CD4-positive, alpha-beta memory T cell (primary cell): ENCODE measurements at regions not wholly inside any gene's neighbourhood (a gene's known extent, or its start where the extent isn't known, plus 50 kb on each side); places are given as distances from the start of the nearest gene placed in this dataset.

Experiments used
- CTCF ChIA-PET: fragments of 350-600 bp; sonication (Branson Sonifier 250); formaldehyde crosslinking; loops from one replicate; lab custom pipeline; 2021; ENCODE audit warnings: inconsistent platforms; ENCODE audit not compliant: partially characterized antibody; lab: Charles Lee
- POLR2A ChIA-PET: fragments of 350-600 bp; sonication (Branson Sonifier 250); formaldehyde crosslinking; loops from one replicate; lab custom pipeline; 2021; ENCODE audit not compliant: partially characterized antibody; lab: Charles Lee
- DNase-seq, 5 donors: peaks; one replicate each; pipeline versions ENCODE4 v3.0.0 to v3.0.0-alpha.2; 2020 to 2022; ENCODE audit warnings: mixed read lengths in 1 of 5
- H3K27ac ChIP-seq: one replicate; pipeline ENCODE4 v1.7.0; 2013; ENCODE audit warnings: low read depth, low read length
- H3K27me3 ChIP-seq: 2 replicates; pipeline ENCODE4 v1.7.0; 2013; ENCODE audit warnings: mild to moderate bottlenecking, low read length, moderate library complexity; ENCODE audit not compliant: insufficient read depth
- H3K36me3 ChIP-seq: 2 replicates; pipeline ENCODE4 v1.7.0; 2013; ENCODE audit warnings: mild to moderate bottlenecking, low read length, moderate library complexity; ENCODE audit not compliant: insufficient read depth
- H3K4me1 ChIP-seq: 2 replicates; pipeline ENCODE4 v1.7.0; 2013; ENCODE audit warnings: mild to moderate bottlenecking, low read length, moderate library complexity; ENCODE audit not compliant: insufficient read depth
- H3K4me3 ChIP-seq, 2 donors: one replicate each; pipeline ENCODE4 v1.7.0; 2013; ENCODE audit warnings: low read length in 2 of 2, mild to moderate bottlenecking in 1 of 2
- H3K9me3 ChIP-seq, 2 donors: one replicate each; pipeline ENCODE4 v1.7.0; 2013; ENCODE audit warnings: low read length in 2 of 2, control low read depth in 1 of 2; ENCODE audit not compliant: control insufficient read depth in 1 of 2
- H3K27ac Mint-ChIP-seq, 7 donors: one replicate each; pipeline ENCODE4 v1.8.0; 2020 to 2021; ENCODE audit warnings: mixed read lengths in 7 of 7, mild to moderate bottlenecking in 6 of 7, inconsistent platforms in 3 of 7, moderate library complexity in 3 of 7
- H3K27me3 Mint-ChIP-seq, 2 donors: one replicate each; pipeline ENCODE4 v1.8.0; 2020 to 2021; ENCODE audit warnings: mixed read lengths in 2 of 2
- H3K36me3 Mint-ChIP-seq, 2 donors: one replicate each; pipeline ENCODE4 v1.8.0; 2020 to 2021; ENCODE audit warnings: mixed read lengths in 2 of 2, inconsistent platforms in 1 of 2, mild to moderate bottlenecking in 1 of 2
- H3K4me1 Mint-ChIP-seq, 4 donors: one replicate each; pipeline ENCODE4 v1.8.0; 2020 to 2021; ENCODE audit warnings: mixed read lengths in 4 of 4, mild to moderate bottlenecking in 1 of 4
- H3K4me3 Mint-ChIP-seq, 8 donors: one replicate each; pipeline ENCODE4 v1.8.0; 2020 to 2021; ENCODE audit warnings: mixed read lengths in 8 of 8, mild to moderate bottlenecking in 7 of 8, moderate library complexity in 6 of 8, inconsistent platforms in 3 of 8
- H3K9me3 Mint-ChIP-seq, 8 donors: one replicate each; pipeline ENCODE4 v1.8.0; 2020 to 2021; ENCODE audit warnings: mixed read lengths in 8 of 8, mild to moderate bottlenecking in 5 of 8, inconsistent platforms in 3 of 8, moderate library complexity in 1 of 8
- intact Hi-C: fragments of 100-400 bp; cut with micrococcal nuclease; formaldehyde crosslinking; loops from one replicate; pipeline ENCODE4 v1.15.1; 2023

DNA sequence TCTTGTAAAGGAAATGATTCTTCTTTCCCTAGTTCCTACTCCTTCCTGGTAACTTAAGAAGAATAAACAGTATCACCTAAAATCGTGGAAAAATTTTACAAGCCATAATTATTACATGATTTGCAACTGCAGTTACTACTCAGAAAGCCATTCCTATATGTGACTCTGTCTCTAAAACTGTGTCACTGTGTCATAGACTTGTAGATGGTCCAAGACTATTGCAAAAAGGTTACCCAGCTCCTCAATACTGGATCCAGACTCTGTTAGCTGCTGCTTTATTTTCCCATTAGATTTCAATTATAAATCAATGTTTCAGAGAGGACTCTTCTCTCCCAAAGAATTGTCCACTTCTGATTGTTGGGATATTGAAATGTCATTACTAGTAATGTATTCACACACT lies 142.1 kb upstream of the STMND1 start:
- Histone ChIP-seq H3K36me3 (no peaks in the 10 kb centered on the region), H3K9me3 (no peaks in the 10 kb centered on the region), H3K27me3 (no peaks in the 10 kb centered on the region), H3K4me3 (no peak overlapping the region), H3K4me1 (peaks cover 18% of the 10 kb centered on the region), H3K27ac (no peak overlapping the region)
- CTCF ChIA-PET, result no interaction called here
- DNase-seq, result no peak
- Mint-ChIP-seq H3K4me1 (peaks cover 10 to 14% (median 11%) of the 10 kb centered on the region in 4 donors), H3K4me3 (no peak overlapping the region), H3K27ac (no peak overlapping the region), H3K27me3 (peaks cover 5 to 11% of the 10 kb centered on the region in 2 donors), H3K36me3 (no peaks in the 10 kb centered on the region), H3K9me3 (no peaks in the 10 kb centered on the region)
- intact Hi-C loops, result loop anchor here (5.0 kb wide), 1 partner anchor 627 kb away; no protein-coding TSS in a partner anchor
- POLR2A ChIA-PET, result no interaction called here

DNA sequence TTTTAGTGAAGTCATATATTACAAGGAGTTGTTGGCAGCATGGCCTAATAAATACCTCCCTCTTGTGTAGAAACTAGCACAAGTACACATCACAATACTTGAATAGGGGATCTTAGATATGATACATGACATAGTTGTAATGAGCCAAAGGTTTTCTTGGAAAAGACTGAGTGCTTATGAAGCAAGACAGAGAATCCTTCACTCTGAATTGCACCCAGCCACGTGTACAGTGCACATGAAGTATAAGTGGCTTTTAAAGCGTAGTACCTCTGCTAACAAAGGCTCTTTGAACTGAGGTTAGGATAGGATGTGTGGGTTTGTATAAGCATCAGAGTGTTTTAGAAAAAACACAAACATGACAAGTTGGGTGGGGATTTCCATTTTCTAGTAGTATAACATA lies 145.5 kb upstream of the STMND1 start:
- H3K27ac Mint-ChIP-seq, result peak overlapping the region in 2 of 7 donors; percentile 18 to 77
- Histone ChIP-seq H3K36me3 (no peaks in the 10 kb centered on the region), H3K4me1 (peaks cover 15% of the 10 kb centered on the region), H3K27me3 (no peaks in the 10 kb centered on the region), H3K27ac (no peak overlapping the region), H3K9me3 (no peaks in the 10 kb centered on the region), H3K4me3 (no peak overlapping the region)
- DNase-seq, result peak in 4 of 5 donors; percentile 14 to 59 (median 26)
- ChIA-PET POLR2A (no interaction called here), CTCF (interaction anchor here (1.0 kb wide), 1 partner anchor 10 kb away, joined by 4 read pairs; no protein-coding TSS in a partner anchor)
- H3K4me3 Mint-ChIP-seq, result peak overlapping the region in 1 of 8 donors; percentile 14
- peaks cover 8 to 12% (median 10%) of the 10 kb centered on the region in 4 donors for H3K4me1 Mint-ChIP-seq
- intact Hi-C loops, result no loop called here
- no peaks in the 10 kb centered on the region for H3K9me3 Mint-ChIP-seq
- no peaks in the 10 kb centered on the region for H3K36me3 Mint-ChIP-seq
- H3K27me3 Mint-ChIP-seq, result peaks cover 7 to 14% of the 10 kb centered on the region in 2 donors

DNA sequence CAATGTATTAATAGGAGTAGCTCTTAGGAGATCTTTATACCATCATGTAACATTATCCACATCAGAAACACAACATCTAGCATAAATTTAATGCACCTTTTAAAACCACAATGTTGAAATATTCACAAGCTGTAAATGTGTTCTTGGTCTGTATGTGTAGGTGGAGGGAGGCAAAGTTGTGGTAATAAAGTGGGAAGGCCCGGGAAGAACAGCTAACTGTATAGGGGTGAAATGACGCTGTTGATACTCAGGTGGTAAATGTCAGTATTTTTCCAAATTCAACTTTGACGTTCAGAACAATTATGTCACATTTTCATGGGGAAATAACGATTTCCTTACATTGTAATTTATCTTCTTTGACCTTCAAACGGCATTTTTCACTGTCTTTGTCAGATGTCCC lies 146.0 kb upstream of the STMND1 start:
- no peaks in the 10 kb centered on the region for H3K9me3 ChIP-seq
- intact Hi-C loops, result no loop called here
- H3K4me1 Mint-ChIP-seq, result peaks cover 8 to 12% (median 10%) of the 10 kb centered on the region in 4 donors
- H3K27me3 ChIP-seq, result no peaks in the 10 kb centered on the region
- CTCF ChIA-PET, result interaction anchor here (1.0 to 1.4 kb wide), 3 partner anchors 9 to 185 kb away, joined by 3 to 8 read pairs (median 4); no protein-coding TSS in a partner anchor
- peak overlapping the region in 1 of 8 donors; percentile 14 for H3K4me3 Mint-ChIP-seq
- peaks cover 15% of the 10 kb centered on the region for H3K4me1 ChIP-seq
- no peaks in the 10 kb centered on the region for H3K36me3 ChIP-seq
- H3K27me3 Mint-ChIP-seq, result peaks cover 7 to 12% of the 10 kb centered on the region in 2 donors
- DNase-seq, result no peak
- no peak overlapping the region for H3K4me3 ChIP-seq
- no peak overlapping the region for H3K27ac ChIP-seq
- peak overlapping the region in 3 of 7 donors; percentile 18 to 77 (median 45) for H3K27ac Mint-ChIP-seq
- no peaks in the 10 kb centered on the region for H3K36me3 Mint-ChIP-seq
- POLR2A ChIA-PET, result no interaction called here
- H3K9me3 Mint-ChIP-seq, result no peaks in the 10 kb centered on the region

DNA sequence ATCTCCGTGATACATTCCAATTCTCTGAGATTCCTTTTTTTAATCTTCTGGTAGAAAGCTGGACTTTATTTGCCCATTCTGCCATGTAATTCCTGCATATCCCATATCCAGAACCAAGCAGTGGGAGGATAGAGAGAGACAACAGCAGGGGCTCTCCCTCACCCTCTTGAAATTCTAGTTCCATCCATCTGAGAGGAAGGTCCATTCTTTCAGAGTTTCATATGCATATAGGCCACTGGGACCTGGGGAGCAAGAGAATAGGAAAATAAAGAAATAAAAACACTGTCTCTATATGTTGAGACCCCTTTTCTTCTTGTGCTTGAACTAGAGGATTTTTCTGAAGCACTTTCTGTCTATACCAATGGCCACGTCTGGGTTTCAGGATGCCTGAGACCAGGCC lies 147.9 kb upstream of the STMND1 start:
- Histone ChIP-seq H3K27me3 (no peaks in the 10 kb centered on the region), H3K4me1 (peaks cover 15% of the 10 kb centered on the region), H3K9me3 (no peaks in the 10 kb centered on the region), H3K4me3 (no peak overlapping the region), H3K36me3 (no peaks in the 10 kb centered on the region), H3K27ac (no peak overlapping the region)
- DNase-seq, result no peak
- H3K27ac Mint-ChIP-seq, result no peak overlapping the region
- H3K4me1 Mint-ChIP-seq, result peaks cover 8 to 12% (median 10%) of the 10 kb centered on the region in 4 donors
- H3K27me3 Mint-ChIP-seq, result peaks cover 7 to 12% of the 10 kb centered on the region in 2 donors
- intact Hi-C loops, result no loop called here
- H3K4me3 Mint-ChIP-seq, result no peak overlapping the region
- POLR2A ChIA-PET, result no interaction called here
- peaks cover 0 to under 1% (median 0%) of the 10 kb centered on the region in 8 donors for H3K9me3 Mint-ChIP-seq
- H3K36me3 Mint-ChIP-seq, result no peaks in the 10 kb centered on the region
- CTCF ChIA-PET, result interaction anchor here (1.6 kb wide), 1 partner anchor 11 kb away, joined by 3 read pairs; no protein-coding TSS in a partner anchor

DNA sequence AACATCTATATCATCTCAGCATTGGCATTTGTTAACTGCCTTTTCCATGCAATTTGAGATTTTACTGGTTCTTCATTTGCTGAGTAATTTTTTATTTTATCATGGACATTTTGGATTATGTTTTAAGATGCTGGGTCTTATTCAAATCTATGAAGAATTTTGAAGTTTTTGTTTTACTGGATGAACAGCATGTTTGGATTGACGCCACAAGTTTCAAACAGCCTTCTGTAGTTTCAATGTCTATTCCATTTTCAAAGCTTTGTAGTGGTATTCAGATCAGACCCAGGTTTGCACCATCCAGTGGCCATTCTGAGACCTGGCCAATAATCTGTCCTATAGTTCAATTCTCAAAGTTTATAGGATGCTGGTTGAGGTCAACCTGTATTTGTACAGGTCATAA lies 148.4 kb upstream of the STMND1 start:
- peaks cover 8 to 12% (median 11%) of the 10 kb centered on the region in 4 donors for H3K4me1 Mint-ChIP-seq
- no peak for DNase-seq
- intact Hi-C loops, result no loop called here
- Histone ChIP-seq H3K27me3 (no peaks in the 10 kb centered on the region), H3K4me1 (peaks cover 15% of the 10 kb centered on the region), H3K9me3 (no peaks in the 10 kb centered on the region), H3K36me3 (no peaks in the 10 kb centered on the region), H3K27ac (no peak overlapping the region), H3K4me3 (no peak overlapping the region)
- ChIA-PET POLR2A (no interaction called here), CTCF (interaction anchor here (1.6 kb wide), 1 partner anchor 12 kb away, joined by 3 read pairs; no protein-coding TSS in a partner anchor)
- H3K4me3 Mint-ChIP-seq, result no peak overlapping the region
- peaks cover 0 to 2% (median 0%) of the 10 kb centered on the region in 8 donors for H3K9me3 Mint-ChIP-seq
- no peak overlapping the region for H3K27ac Mint-ChIP-seq
- H3K36me3 Mint-ChIP-seq, result no peaks in the 10 kb centered on the region
- H3K27me3 Mint-ChIP-seq, result peaks cover 7 to 12% of the 10 kb centered on the region in 2 donors

DNA sequence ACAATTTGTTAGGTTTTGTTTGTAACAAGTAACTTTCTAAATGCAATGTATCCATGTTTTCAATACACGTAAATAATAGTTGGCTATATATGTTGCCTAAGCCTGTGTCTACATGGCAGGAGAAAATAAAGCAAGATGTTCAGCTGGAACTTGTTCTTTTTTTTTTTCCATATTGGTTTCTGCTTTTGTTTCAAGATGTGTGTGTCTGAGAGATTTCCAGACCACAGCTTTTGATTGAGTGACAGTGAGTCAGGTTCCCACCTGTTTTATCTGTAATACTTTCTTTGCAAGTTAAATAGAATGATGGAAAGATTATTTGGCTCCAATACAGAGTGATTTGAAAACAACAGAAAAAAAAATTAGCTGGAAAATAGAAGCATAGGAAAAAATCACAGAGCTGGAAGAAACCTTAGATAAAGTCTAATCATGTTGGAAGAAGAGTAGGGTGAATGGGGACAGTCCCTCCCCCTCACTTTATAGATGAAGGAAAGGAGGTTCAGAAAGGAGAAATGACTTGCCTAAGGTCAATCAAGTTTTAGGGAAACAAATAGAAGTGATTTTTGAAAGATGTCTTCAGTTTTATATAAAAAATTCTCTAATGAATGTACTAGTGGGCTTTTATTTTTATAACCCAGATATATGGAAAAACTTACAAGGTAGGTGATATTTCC lies 150.9 kb upstream of the STMND1 start:
- Mint-ChIP-seq H3K4me3 (no peak overlapping the region), H3K36me3 (no peaks in the 10 kb centered on the region), H3K9me3 (peaks cover 0 to 2% (median 0%) of the 10 kb centered on the region in 8 donors), H3K4me1 (peaks cover 3 to 17% (median 10%) of the 10 kb centered on the region in 4 donors), H3K27me3 (peaks cover 6 to 15% of the 10 kb centered on the region in 2 donors), H3K27ac (no peak overlapping the region)
- no peaks in the 10 kb centered on the region for H3K27me3 ChIP-seq
- intact Hi-C loops, result no loop called here
- ChIA-PET CTCF (interaction anchor here (1.4 to 1.5 kb wide), 3 partner anchors 16 to 58 kb away, joined by 3 to 9 read pairs (median 3); no protein-coding TSS in a partner anchor), POLR2A (no interaction called here)
- DNase-seq, result no peak
- no peaks in the 10 kb centered on the region for H3K36me3 ChIP-seq
- H3K4me3 ChIP-seq, result no peak overlapping the region
- H3K4me1 ChIP-seq, result peaks cover 14% of the 10 kb centered on the region
- H3K9me3 ChIP-seq, result no peaks in the 10 kb centered on the region
- H3K27ac ChIP-seq, result no peak overlapping the region

DNA sequence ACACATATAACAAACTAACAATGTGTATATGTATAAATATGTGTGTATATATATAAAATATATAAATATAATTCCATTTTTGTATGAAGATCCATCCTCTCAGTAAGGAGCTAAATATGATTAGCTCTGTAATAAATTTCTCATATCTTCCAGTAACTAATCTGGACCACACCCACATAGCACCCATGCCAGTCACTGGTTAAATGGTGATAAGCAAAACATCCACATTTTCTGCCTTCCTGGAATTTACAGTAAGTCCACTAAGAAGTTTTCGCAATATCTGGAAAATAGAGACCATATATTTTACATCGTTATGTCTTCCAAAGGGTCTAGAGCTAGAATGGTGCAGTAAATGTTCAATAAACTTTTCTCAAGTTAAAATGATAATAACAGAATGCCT lies 151.5 kb upstream of the STMND1 start:
- intact Hi-C loops, result no loop called here
- H3K4me3 Mint-ChIP-seq, result no peak overlapping the region
- peaks cover 3 to 12% of the 10 kb centered on the region in 2 donors for H3K27me3 Mint-ChIP-seq
- Histone ChIP-seq H3K4me1 (peaks cover 10% of the 10 kb centered on the region), H3K9me3 (no peaks in the 10 kb centered on the region), H3K27ac (no peak overlapping the region), H3K4me3 (no peak overlapping the region), H3K36me3 (no peaks in the 10 kb centered on the region), H3K27me3 (no peaks in the 10 kb centered on the region)
- no peak overlapping the region for H3K27ac Mint-ChIP-seq
- ChIA-PET CTCF (interaction anchor here (1.4 to 1.5 kb wide), 3 partner anchors 16 to 57 kb away, joined by 3 to 9 read pairs (median 3); no protein-coding TSS in a partner anchor), POLR2A (no interaction called here)
- peaks cover 0 to 2% (median 0%) of the 10 kb centered on the region in 8 donors for H3K9me3 Mint-ChIP-seq
- no peaks in the 10 kb centered on the region for H3K36me3 Mint-ChIP-seq
- DNase-seq, result no peak
- peaks cover 0 to 13% (median 7%) of the 10 kb centered on the region in 4 donors for H3K4me1 Mint-ChIP-seq
